Dermis microvascular lymphatic vessel endothelial cell (primary cell): ENCODE measurements at regions not wholly inside any gene's neighbourhood (a gene's known extent, or its start where the extent isn't known, plus 50 kb on each side); places are given as distances from the start of the nearest gene placed in this dataset.
"Not testable (repeated sequence)": the region's sequence is repeated elsewhere in the genome, so short reads cannot be mapped to it uniquely, and the experiment has no call there.

ENCODE experiments used
- DNase-seq, 2 donors: peaks; one replicate each; pipeline versions ENCODE4 v3.0.0 to v3.0.0-alpha.2; 2010; ENCODE audit warnings: low read depth in 2 of 2

GRCh38 chr11:64428693-64429092, 69.7 kb downstream of the RPS6KA4 start:
- DNase-seq = no peak

- DNase-seq = no peak
Measured at GRCh38 chr11:64429970-64430369, 71.0 kb downstream of the RPS6KA4 start.

GRCh38 chr11:64430645-64431044, 71.7 kb downstream of the RPS6KA4 start:
- no peak for DNase-seq

- no peak for DNase-seq
Measured at GRCh38 chr11:64436000-64436399, 77.0 kb downstream of the RPS6KA4 start.

- no peak for DNase-seq
Measured at GRCh38 chr11:64437426-64437825, 78.5 kb downstream of the RPS6KA4 start.

GRCh38 chr11:64438986-64439771, 80.2 kb downstream of the RPS6KA4 start:
- DNase-seq = no peak

GRCh38 chr11:64439772-64440491, 81.0 kb downstream of the RPS6KA4 start:
- DNase-seq = not testable (repeated sequence)

GRCh38 chr11:64441127-64441526, 82.2 kb downstream of the RPS6KA4 start:
- DNase-seq = no peak

GRCh38 chr11:64443001-64443400, 84.0 kb downstream of the RPS6KA4 start:
- no peak for DNase-seq

GRCh38 chr11:64444838-64445441, 86.0 kb downstream of the RPS6KA4 start:
- DNase-seq = no peak

- no peak for DNase-seq
Measured at GRCh38 chr11:64445651-64446050, 86.7 kb downstream of the RPS6KA4 start.

GRCh38 chr11:64447831-64448598, 89.1 kb downstream of the RPS6KA4 start:
- no peak for DNase-seq

- peak; percentile 29 to 62 for DNase-seq
Measured at GRCh38 chr11:64448599-64449380, 89.8 kb downstream of the RPS6KA4 start.

GRCh38 chr11:64449381-64450167, 90.6 kb downstream of the RPS6KA4 start:
- peak; percentile 10 to 56 for DNase-seq

- no peak for DNase-seq
Measured at GRCh38 chr11:64450168-64450560, 91.2 kb downstream of the RPS6KA4 start.

- no peak for DNase-seq
Measured at GRCh38 chr11:64451856-64452255, 92.9 kb downstream of the RPS6KA4 start.

- DNase-seq = no peak
Measured at GRCh38 chr11:64453466-64453865, 94.5 kb downstream of the RPS6KA4 start.

GRCh38 chr11:64455456-64456261, 96.7 kb downstream of the RPS6KA4 start:
- DNase-seq = no peak
